Neural progenitor cell (in vitro differentiated cells): ENCODE measurements at regions not wholly inside any gene's neighbourhood (a gene's known extent, or its start where the extent isn't known, plus 50 kb on each side); places are given as distances from the start of the nearest gene placed in this dataset.
A peak's percentile ranks its signal among the peaks of the same experiment; 100 is the strongest.

Experiments used
- DNase-seq: peaks from one replicate; pipeline ENCODE4 v3.0.0-alpha.2; 2016; ENCODE audit warnings: low spot score
- H2AFZ ChIP-seq: fragments of 200-600 bp; sonication (generic); replicated peaks from 2 replicates; pipeline ENCODE4 v1.6.1; 2016; ENCODE audit warnings: antibody characterized with exemption
- H3F3A ChIP-seq: fragments of 200-600 bp; sonication (generic); 2 replicates; pipeline ENCODE4 v1.6.1; 2016; ENCODE audit warnings: antibody characterized with exemption, low read depth
- H3K27ac ChIP-seq: fragments of 200-600 bp; sonication (generic); 2 replicates; pipeline ENCODE4 v1.5.1; 2016; ENCODE audit warnings: mild to moderate bottlenecking
- H3K27me3 ChIP-seq: fragments of 200-600 bp; sonication (generic); 2 replicates; pipeline ENCODE4 v1.6.1; 2016; ENCODE audit warnings: mild to moderate bottlenecking, moderate library complexity
- H3K36me3 ChIP-seq: fragments of 200-600 bp; sonication (generic); 2 replicates; pipeline ENCODE4 v1.5.1; 2016
- H3K4me1 ChIP-seq: fragments of 200-600 bp; sonication (generic); 2 replicates; pipeline ENCODE4 v1.6.1; 2016; ENCODE audit warnings: mixed run types
- H3K4me2 ChIP-seq: fragments of 200-600 bp; sonication (generic); 2 replicates; pipeline ENCODE4 v1.6.1; 2016
- H3K4me3 ChIP-seq: fragments of 200-600 bp; sonication (generic); 2 replicates; pipeline ENCODE4 v1.5.1; 2016
- H3K79me2 ChIP-seq: fragments of 200-600 bp; sonication (generic); 2 replicates; pipeline ENCODE4 v1.6.1; 2016; ENCODE audit warnings: low read depth
- H3K9ac ChIP-seq: fragments of 200-600 bp; sonication (generic); 2 replicates; pipeline ENCODE4 v1.6.1; 2016
- H3K9me3 ChIP-seq: fragments of 200-600 bp; sonication (generic); 2 replicates; pipeline ENCODE4 v1.5.1; 2016; ENCODE audit warnings: low read depth
- H4K20me1 ChIP-seq: fragments of 200-600 bp; sonication (generic); 2 replicates; pipeline ENCODE4 v1.6.1; 2016; ENCODE audit warnings: low read depth
- H3K27ac Mint-ChIP-seq: 3 replicates; pipeline ENCODE4 v1.8.0; 2021; ENCODE audit warnings: mixed read lengths
- H3K27me3 Mint-ChIP-seq: 2 replicates; pipeline ENCODE4 v1.8.0; 2022; ENCODE audit warnings: low read depth, mild to moderate bottlenecking, inconsistent platforms, moderate library complexity, mixed read lengths; ENCODE audit not compliant: insufficient read depth
- H3K36me3 Mint-ChIP-seq: 3 replicates; pipeline ENCODE4 v1.8.0; 2021; ENCODE audit warnings: mixed read lengths
- H3K4me1 Mint-ChIP-seq: 3 replicates; pipeline ENCODE4 v1.8.0; 2021; ENCODE audit warnings: mixed read lengths
- H3K4me3 Mint-ChIP-seq: 3 replicates; pipeline ENCODE4 v1.8.0; 2021; ENCODE audit warnings: mild to moderate bottlenecking, moderate library complexity, mixed read lengths
- H3K9me3 Mint-ChIP-seq: 3 replicates; pipeline ENCODE4 v1.8.0; 2020; ENCODE audit warnings: mixed read lengths
- EZH2 ChIP-seq: fragments of 200-600 bp; sonication (generic); IDR thresholded peaks from 2 replicates; pipeline ENCODE4 v1.6.1; 2017; ENCODE audit warnings: antibody characterized with exemption, mild to moderate bottlenecking, moderate library complexity
- EZH2phosphoT487 ChIP-seq: fragments of 200-600 bp; sonication (generic); IDR thresholded peaks from 2 replicates; pipeline ENCODE4 v1.6.1; 2017; ENCODE audit warnings: antibody characterized with exemption
- TF ChIP-seq, protein P1 (sequence below): fragments of 200-600 bp; sonication (generic); IDR thresholded peaks from 2 replicates; pipeline ENCODE4 v1.5.1; 2017; ENCODE audit warnings: antibody characterized with exemption, mild to moderate bottlenecking

DNA sequence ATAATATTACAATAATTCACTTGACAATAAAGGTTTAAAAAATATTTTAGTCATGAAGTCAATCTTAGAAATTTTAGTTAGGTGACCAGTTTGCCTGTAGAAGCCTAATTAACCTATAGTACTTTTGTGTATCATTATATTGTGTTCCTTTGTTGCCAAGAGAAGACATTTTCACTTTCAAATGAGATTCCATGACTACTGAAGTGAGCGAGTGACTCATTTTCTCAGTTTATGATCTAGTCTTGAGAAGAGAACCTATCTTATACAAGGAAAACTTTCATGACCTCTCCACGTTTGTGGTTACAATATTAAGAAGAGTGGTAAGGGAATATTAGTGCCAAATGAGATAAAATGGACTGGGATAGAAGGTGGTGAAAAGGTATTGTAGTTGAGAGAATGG, 423.9 kb upstream of the CHORDC1 start:
- no peaks in the 10 kb centered on the region for H3K79me2 ChIP-seq
- DNase-seq: no peak
- no peaks in the 10 kb centered on the region for H4K20me1 ChIP-seq
- Mint-ChIP-seq H3K4me3 (no peak overlapping the region), H3K9me3 (peaks cover 2% of the 10 kb centered on the region), H3K27ac (no peak overlapping the region), H3K4me1 (no peaks in the 10 kb centered on the region), H3K36me3 (no peaks in the 10 kb centered on the region), H3K27me3 (no peaks in the 10 kb centered on the region)
- no peaks in the 10 kb centered on the region for H3K36me3 ChIP-seq
- no peak overlapping the region for H3K9ac ChIP-seq
- no peaks in the 10 kb centered on the region for H3K27me3 ChIP-seq
- H3K27ac ChIP-seq: no peak overlapping the region
- no peak overlapping the region for H3K4me2 ChIP-seq
- no peak overlapping the region for H3K4me3 ChIP-seq
- no peaks in the 10 kb centered on the region for H3K4me1 ChIP-seq
- TF ChIP-seq EZH2 (no peak), EZH2phosphoT487 (no peak)
- TF ChIP-seq, protein P1, sequence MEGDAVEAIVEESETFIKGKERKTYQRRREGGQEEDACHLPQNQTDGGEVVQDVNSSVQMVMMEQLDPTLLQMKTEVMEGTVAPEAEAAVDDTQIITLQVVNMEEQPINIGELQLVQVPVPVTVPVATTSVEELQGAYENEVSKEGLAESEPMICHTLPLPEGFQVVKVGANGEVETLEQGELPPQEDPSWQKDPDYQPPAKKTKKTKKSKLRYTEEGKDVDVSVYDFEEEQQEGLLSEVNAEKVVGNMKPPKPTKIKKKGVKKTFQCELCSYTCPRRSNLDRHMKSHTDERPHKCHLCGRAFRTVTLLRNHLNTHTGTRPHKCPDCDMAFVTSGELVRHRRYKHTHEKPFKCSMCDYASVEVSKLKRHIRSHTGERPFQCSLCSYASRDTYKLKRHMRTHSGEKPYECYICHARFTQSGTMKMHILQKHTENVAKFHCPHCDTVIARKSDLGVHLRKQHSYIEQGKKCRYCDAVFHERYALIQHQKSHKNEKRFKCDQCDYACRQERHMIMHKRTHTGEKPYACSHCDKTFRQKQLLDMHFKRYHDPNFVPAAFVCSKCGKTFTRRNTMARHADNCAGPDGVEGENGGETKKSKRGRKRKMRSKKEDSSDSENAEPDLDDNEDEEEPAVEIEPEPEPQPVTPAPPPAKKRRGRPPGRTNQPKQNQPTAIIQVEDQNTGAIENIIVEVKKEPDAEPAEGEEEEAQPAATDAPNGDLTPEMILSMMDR: no peak
- H3K9me3 ChIP-seq: no peaks in the 10 kb centered on the region
- H2AFZ ChIP-seq: no peak overlapping the region
- no peaks in the 10 kb centered on the region for H3F3A ChIP-seq

DNA sequence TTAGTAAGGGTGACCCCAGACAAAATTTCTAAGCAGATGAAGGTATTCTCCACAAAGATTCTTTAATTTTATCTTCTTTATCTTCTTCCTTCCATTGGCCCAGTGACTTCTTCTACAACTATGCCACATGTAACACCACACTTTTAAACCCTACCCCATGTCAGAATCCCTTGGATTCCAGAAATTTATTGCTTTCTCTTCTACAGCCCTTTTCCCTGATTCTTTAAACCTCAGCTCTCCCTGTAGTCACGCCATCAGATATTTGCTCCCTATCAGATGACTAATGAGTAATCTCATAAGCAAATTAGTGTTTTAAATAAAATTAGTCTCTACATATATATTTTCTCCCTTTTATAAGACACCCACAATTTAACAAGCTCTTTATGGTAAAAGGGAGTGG, 423.4 kb upstream of the CHORDC1 start:
- Histone ChIP-seq H2AFZ (no peak overlapping the region), H4K20me1 (no peaks in the 10 kb centered on the region), H3K27me3 (no peaks in the 10 kb centered on the region), H3K36me3 (no peaks in the 10 kb centered on the region), H3K4me3 (no peak overlapping the region), H3K4me2 (no peak overlapping the region), H3K9ac (no peak overlapping the region), H3K9me3 (no peaks in the 10 kb centered on the region), H3K27ac (no peak overlapping the region), H3K79me2 (no peaks in the 10 kb centered on the region), H3K4me1 (no peaks in the 10 kb centered on the region), H3F3A (no peaks in the 10 kb centered on the region)
- Mint-ChIP-seq H3K4me3 (no peak overlapping the region), H3K27ac (no peak overlapping the region), H3K4me1 (no peaks in the 10 kb centered on the region), H3K9me3 (peaks cover 2% of the 10 kb centered on the region), H3K36me3 (no peaks in the 10 kb centered on the region), H3K27me3 (no peaks in the 10 kb centered on the region)
- DNase-seq: no peak
- no peak for TF ChIP-seq EZH2phosphoT487

GRCh38 chr11:90639461-90639993, 416.7 kb upstream of the CHORDC1 start:
- Mint-ChIP-seq H3K9me3 (no peaks in the 10 kb centered on the region), H3K27ac (no peak overlapping the region), H3K4me3 (no peak overlapping the region), H3K4me1 (peaks cover 3% of the 10 kb centered on the region), H3K27me3 (no peaks in the 10 kb centered on the region), H3K36me3 (no peaks in the 10 kb centered on the region)
- peaks cover 10% of the 10 kb centered on the region for H3K4me1 ChIP-seq
- peak overlapping the region; percentile 81 for H2AFZ ChIP-seq
- no peaks in the 10 kb centered on the region for H3K79me2 ChIP-seq
- H3K27ac ChIP-seq: no peak overlapping the region
- no peak overlapping the region for H3K4me2 ChIP-seq
- H3K27me3 ChIP-seq: no peaks in the 10 kb centered on the region
- no peaks in the 10 kb centered on the region for H3K36me3 ChIP-seq
- no peak for TF ChIP-seq EZH2
- TF ChIP-seq, protein P1: peak; percentile 58
- no peaks in the 10 kb centered on the region for H3K9me3 ChIP-seq
- H3F3A ChIP-seq: no peaks in the 10 kb centered on the region
- DNase-seq: peak; percentile 26
- H3K4me3 ChIP-seq: no peak overlapping the region
- H3K9ac ChIP-seq: no peak overlapping the region
- H4K20me1 ChIP-seq: no peaks in the 10 kb centered on the region

DNA sequence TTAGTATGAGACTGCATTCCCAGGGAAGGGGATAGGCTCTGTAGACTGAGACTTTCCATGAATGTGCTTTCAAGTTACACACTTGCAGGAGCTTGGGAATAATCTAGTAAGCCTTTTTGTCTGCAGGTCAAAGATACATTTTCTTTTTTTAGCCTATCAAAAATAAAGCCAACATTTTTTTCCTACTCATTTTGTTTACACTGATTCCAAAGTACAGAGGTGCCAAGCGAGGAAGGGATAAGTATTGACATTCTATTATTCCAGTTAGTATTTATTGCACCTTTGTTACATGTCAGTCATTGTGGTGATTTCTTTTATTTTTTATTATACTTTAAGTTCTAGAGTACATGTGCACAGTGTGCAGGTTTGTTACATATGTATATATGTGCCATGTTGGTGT, 413.0 kb upstream of the CHORDC1 start:
- no peak overlapping the region for H3K9ac ChIP-seq
- no peak overlapping the region for H2AFZ ChIP-seq
- H3K4me1 ChIP-seq: peaks cover 10% of the 10 kb centered on the region
- no peak overlapping the region for H3K4me3 Mint-ChIP-seq
- H3K4me1 Mint-ChIP-seq: peaks cover 3% of the 10 kb centered on the region
- H3F3A ChIP-seq: no peaks in the 10 kb centered on the region
- no peak overlapping the region for H3K4me3 ChIP-seq
- no peaks in the 10 kb centered on the region for H4K20me1 ChIP-seq
- DNase-seq: no peak
- no peaks in the 10 kb centered on the region for H3K9me3 Mint-ChIP-seq
- TF ChIP-seq EZH2: no peak
- TF ChIP-seq, protein P1: no peak
- no peak for TF ChIP-seq EZH2phosphoT487
- no peaks in the 10 kb centered on the region for H3K27me3 Mint-ChIP-seq
- H3K27ac Mint-ChIP-seq: no peak overlapping the region
- H3K36me3 Mint-ChIP-seq: no peaks in the 10 kb centered on the region
- H3K79me2 ChIP-seq: no peaks in the 10 kb centered on the region
- H3K27ac ChIP-seq: no peak overlapping the region
- H3K36me3 ChIP-seq: no peaks in the 10 kb centered on the region
- no peaks in the 10 kb centered on the region for H3K27me3 ChIP-seq
- H3K9me3 ChIP-seq: no peaks in the 10 kb centered on the region
- H3K4me2 ChIP-seq: no peak overlapping the region
